Fibroblast of lung (primary cell): ENCODE measurements at regions not wholly inside any gene's neighbourhood (a gene's known extent, or its start where the extent isn't known, plus 50 kb on each side); places are given as distances from the start of the nearest gene placed in this dataset.

Experiments
- DNase-seq, 2 donors: peaks; one replicate each; pipeline versions ENCODE4 v3.0.0 to v3.0.0-alpha.2; 2010; ENCODE audit warnings: low read depth in 2 of 2
- H2AFZ ChIP-seq: 2 replicates; pipeline ENCODE4 v1.5.1; 2012; ENCODE audit warnings: low read length, control low read depth, inconsistent platforms
- H3K27ac ChIP-seq: 2 replicates; pipeline ENCODE4 v1.5.1; 2011; ENCODE audit warnings: low read length, control low read depth; ENCODE audit not compliant: insufficient read depth
- H3K27me3 ChIP-seq: 2 replicates; pipeline ENCODE4 v1.5.1; 2011; ENCODE audit warnings: mild to moderate bottlenecking, low read length; ENCODE audit not compliant: control insufficient read depth, insufficient read depth
- H3K36me3 ChIP-seq: 2 replicates; pipeline ENCODE4 v1.5.1; 2011; ENCODE audit warnings: low read length; ENCODE audit not compliant: control insufficient read depth, insufficient read depth
- H3K4me1 ChIP-seq: 2 replicates; pipeline ENCODE4 v1.5.1; 2011; ENCODE audit warnings: low read length; ENCODE audit not compliant: control insufficient read depth, insufficient read depth; ENCODE audit errors: extremely low read depth
- H3K4me2 ChIP-seq: 2 replicates; pipeline ENCODE4 v1.5.1; 2011; ENCODE audit warnings: low read length, control low read depth; ENCODE audit not compliant: insufficient read depth; ENCODE audit errors: extremely low read depth
- H3K4me3 ChIP-seq, 4 experiments: fragments of 200-600 bp in 1 of 4; sonication (generic) in 1 of 4; replicated peaks in 1 of 4; 2 replicates each; pipeline ENCODE4 v1.5.1; 2011 to 2016; ENCODE audit warnings: low read length in 4 of 4, low read depth in 3 of 4, mild to moderate bottlenecking in 3 of 4, control low read depth in 2 of 4, inconsistent platforms in 1 of 4, mixed read lengths in 1 of 4; ENCODE audit not compliant: insufficient read depth in 1 of 4; ENCODE audit errors: control extremely low read depth in 1 of 4
- H3K79me2 ChIP-seq: 2 replicates; pipeline ENCODE4 v1.5.1; 2012; ENCODE audit warnings: mild to moderate bottlenecking, low read length, inconsistent platforms; ENCODE audit not compliant: control insufficient read depth, insufficient read depth
- H3K9ac ChIP-seq: 2 replicates; pipeline ENCODE4 v1.5.1; 2011; ENCODE audit warnings: mild to moderate bottlenecking, low read length, control low read depth; ENCODE audit not compliant: insufficient read depth
- H3K9me3 ChIP-seq: 2 replicates; pipeline ENCODE4 v1.5.1; 2012; ENCODE audit warnings: low read depth, low read length; ENCODE audit not compliant: control insufficient read depth, insufficient read depth
- H4K20me1 ChIP-seq: 2 replicates; pipeline ENCODE4 v1.5.1; 2011; ENCODE audit warnings: low read length; ENCODE audit not compliant: control insufficient read depth, insufficient read depth; ENCODE audit errors: extremely low read depth
- EZH2 ChIP-seq: IDR thresholded peaks from 2 replicates; pipeline ENCODE4 v1.5.1; 2012; ENCODE audit warnings: low read length, control low read depth, mild to moderate bottlenecking; ENCODE audit errors: missing control alignments
- TF ChIP-seq, protein P1 (sequence below), 2 donors: IDR thresholded peaks in 1 of 2; conservative IDR thresholded peaks in 1 of 2; 1 replicate in 1 of 2; 2 replicates in 1 of 2; pipeline ENCODE4 v1.5.1; 2011 to 2012; ENCODE audit warnings: low read length in 2 of 2, control low read depth in 1 of 2, inconsistent platforms in 1 of 2, low read depth in 1 of 2, mild to moderate bottlenecking in 1 of 2

DNA sequence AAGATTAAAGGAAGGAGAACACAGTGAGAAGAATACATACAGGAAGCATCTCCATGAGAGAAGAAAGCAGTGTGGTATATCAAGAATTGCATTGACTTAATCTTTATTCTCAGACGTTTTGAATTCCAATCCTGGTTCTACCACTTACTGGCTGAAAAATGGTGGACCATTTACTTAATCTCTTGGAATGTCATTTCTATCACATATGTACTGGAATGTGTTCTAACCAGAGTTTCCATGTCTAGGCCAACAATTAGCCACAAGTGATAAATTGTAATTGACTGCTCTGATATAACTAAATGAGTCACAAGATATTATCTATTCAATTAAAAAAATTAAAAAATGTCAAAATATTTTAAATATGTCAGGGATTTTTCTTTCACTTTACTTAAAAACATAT lies 626.1 kb downstream of the PTPRC start:
- H3K27ac ChIP-seq, result no peak overlapping the region
- DNase-seq, result peak in 1 of 2 donors; percentile 44
- H3K79me2 ChIP-seq, result no peaks in the 10 kb centered on the region
- H3K4me3 ChIP-seq, result no peak overlapping the region
- H4K20me1 ChIP-seq, result no peaks in the 10 kb centered on the region
- no peaks in the 10 kb centered on the region for H3K27me3 ChIP-seq
- H3K4me1 ChIP-seq, result no peaks in the 10 kb centered on the region
- no peak overlapping the region for H3K4me2 ChIP-seq
- H3K9me3 ChIP-seq, result no peaks in the 10 kb centered on the region
- TF ChIP-seq, protein P1, sequence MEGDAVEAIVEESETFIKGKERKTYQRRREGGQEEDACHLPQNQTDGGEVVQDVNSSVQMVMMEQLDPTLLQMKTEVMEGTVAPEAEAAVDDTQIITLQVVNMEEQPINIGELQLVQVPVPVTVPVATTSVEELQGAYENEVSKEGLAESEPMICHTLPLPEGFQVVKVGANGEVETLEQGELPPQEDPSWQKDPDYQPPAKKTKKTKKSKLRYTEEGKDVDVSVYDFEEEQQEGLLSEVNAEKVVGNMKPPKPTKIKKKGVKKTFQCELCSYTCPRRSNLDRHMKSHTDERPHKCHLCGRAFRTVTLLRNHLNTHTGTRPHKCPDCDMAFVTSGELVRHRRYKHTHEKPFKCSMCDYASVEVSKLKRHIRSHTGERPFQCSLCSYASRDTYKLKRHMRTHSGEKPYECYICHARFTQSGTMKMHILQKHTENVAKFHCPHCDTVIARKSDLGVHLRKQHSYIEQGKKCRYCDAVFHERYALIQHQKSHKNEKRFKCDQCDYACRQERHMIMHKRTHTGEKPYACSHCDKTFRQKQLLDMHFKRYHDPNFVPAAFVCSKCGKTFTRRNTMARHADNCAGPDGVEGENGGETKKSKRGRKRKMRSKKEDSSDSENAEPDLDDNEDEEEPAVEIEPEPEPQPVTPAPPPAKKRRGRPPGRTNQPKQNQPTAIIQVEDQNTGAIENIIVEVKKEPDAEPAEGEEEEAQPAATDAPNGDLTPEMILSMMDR (conservative IDR thresholded peaks at IDR 0.05 in 1 of 2, IDR thresholded peaks at IDR 0.05 in 1 of 2; ENCODE audit: low read depth in 1 of 2, low read length in 2 of 2), result no peak
- TF ChIP-seq EZH2, result no peak
- no peaks in the 10 kb centered on the region for H3K36me3 ChIP-seq
- no peak overlapping the region for H2AFZ ChIP-seq
- no peak overlapping the region for H3K9ac ChIP-seq

- Histone ChIP-seq H3K27ac (no peak overlapping the region), H3K4me3 (no peak overlapping the region), H4K20me1 (no peaks in the 10 kb centered on the region), H3K4me2 (no peak overlapping the region), H3K36me3 (no peaks in the 10 kb centered on the region), H2AFZ (no peak overlapping the region), H3K27me3 (no peaks in the 10 kb centered on the region), H3K79me2 (no peaks in the 10 kb centered on the region), H3K9ac (no peak overlapping the region), H3K9me3 (no peaks in the 10 kb centered on the region), H3K4me1 (no peaks in the 10 kb centered on the region)
- peak in 1 of 2 donors; percentile 48 for DNase-seq
- TF ChIP-seq EZH2, result no peak
- TF ChIP-seq, protein P1 (conservative IDR thresholded peaks at IDR 0.05 in 1 of 2, IDR thresholded peaks at IDR 0.05 in 1 of 2; ENCODE audit: low read depth in 1 of 2, low read length in 2 of 2), result no peak
Measured at GRCh38 chr1:199265319-199265718, 626.5 kb downstream of the PTPRC start.

DNA sequence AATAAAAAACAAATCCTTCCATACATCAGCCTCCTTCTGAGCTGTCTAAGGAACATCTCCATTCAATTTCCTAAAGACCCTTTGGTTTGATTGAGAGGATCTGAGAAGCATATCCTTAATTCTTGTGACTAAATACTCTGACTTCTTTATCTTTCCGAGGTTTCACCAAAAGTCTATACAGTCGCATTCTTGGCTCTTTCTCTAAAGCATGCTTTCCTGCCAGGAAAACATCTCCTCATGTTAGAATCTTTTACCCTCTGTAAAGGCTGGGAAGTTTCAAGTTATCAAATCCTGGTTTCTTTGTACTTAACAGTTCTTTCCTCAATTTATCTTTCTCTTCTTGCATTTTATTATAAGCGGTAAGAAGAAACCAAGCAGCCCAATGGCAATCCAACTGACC lies 630.4 kb downstream of the PTPRC start:
- H3K4me1 ChIP-seq, result peaks cover 10% of the 10 kb centered on the region
- TF ChIP-seq, protein P1 (conservative IDR thresholded peaks at IDR 0.05 in 1 of 2, IDR thresholded peaks at IDR 0.05 in 1 of 2; ENCODE audit: low read depth in 1 of 2, low read length in 2 of 2), result no peak
- no peak for TF ChIP-seq EZH2
- H4K20me1 ChIP-seq, result no peaks in the 10 kb centered on the region
- H2AFZ ChIP-seq, result no peak overlapping the region
- peak in 1 of 2 donors; percentile 64 for DNase-seq
- H3K9me3 ChIP-seq, result no peaks in the 10 kb centered on the region
- H3K79me2 ChIP-seq, result no peaks in the 10 kb centered on the region
- H3K27ac ChIP-seq, result no peak overlapping the region
- no peaks in the 10 kb centered on the region for H3K36me3 ChIP-seq
- no peaks in the 10 kb centered on the region for H3K27me3 ChIP-seq
- no peak overlapping the region for H3K4me2 ChIP-seq
- no peak overlapping the region for H3K9ac ChIP-seq
- no peak overlapping the region for H3K4me3 ChIP-seq
